Stomach smooth muscle (tissue), 2 donors: ENCODE measurements at regions not wholly inside any gene's neighbourhood (a gene's known extent, or its start where the extent isn't known, plus 50 kb on each side); places are given as distances from the start of the nearest gene placed in this dataset.

ENCODE experiments used
- H3K27ac ChIP-seq: one replicate; pipeline ENCODE4 v1.7.0; 2013; ENCODE audit warnings: mild to moderate bottlenecking, low read length, inconsistent platforms
- H3K27me3 ChIP-seq, 2 donors: one replicate each; pipeline ENCODE4 v1.7.0; 2013; ENCODE audit warnings: low read length in 2 of 2; ENCODE audit not compliant: insufficient read depth in 2 of 2, control insufficient read depth in 1 of 2
- H3K36me3 ChIP-seq, 2 donors: one replicate each; pipeline ENCODE4 v1.7.0; 2013; ENCODE audit warnings: low read length in 2 of 2; ENCODE audit not compliant: control insufficient read depth in 2 of 2, insufficient read depth in 2 of 2
- H3K4me1 ChIP-seq: one replicate; pipeline ENCODE4 v1.7.0; 2013; ENCODE audit warnings: low read length; ENCODE audit not compliant: control insufficient read depth, insufficient read depth
- H3K4me3 ChIP-seq, 2 donors: one replicate each; pipeline ENCODE4 v1.7.0; 2013; ENCODE audit warnings: low read length in 2 of 2
- H3K9ac ChIP-seq, 2 donors: one replicate each; pipeline ENCODE4 v1.7.0; 2013; ENCODE audit warnings: low read length in 2 of 2, mild to moderate bottlenecking in 1 of 2
- H3K9me3 ChIP-seq, 2 donors: one replicate each; pipeline ENCODE4 v1.7.0; 2013; ENCODE audit warnings: low read length in 2 of 2; ENCODE audit not compliant: control insufficient read depth in 2 of 2
- donor health status: healthy.
- donor health status: Pancreatic carcinoma.

- no peak overlapping the region for H3K4me3 ChIP-seq
Measured at GRCh38 chr20:40890635-40891034, 138.0 kb upstream of the TOP1 start.

GRCh38 chr20:40891351-40891750 lies 137.3 kb upstream of the TOP1 start:
- Histone ChIP-seq H3K9me3 (no peaks in the 10 kb centered on the region), H3K4me3 (no peak overlapping the region), H3K27ac (no peak overlapping the region), H3K36me3 (no peaks in the 10 kb centered on the region), H3K27me3 (no peaks in the 10 kb centered on the region), H3K4me1 (no peaks in the 10 kb centered on the region), H3K9ac (no peak overlapping the region)

More at GRCh38 chr20:40890635-40891034, 138.0 kb upstream of the TOP1 start:
- Histone ChIP-seq H3K9ac (no peak overlapping the region), H3K27me3 (no peaks in the 10 kb centered on the region), H3K9me3 (no peaks in the 10 kb centered on the region), H3K4me1 (no peaks in the 10 kb centered on the region), H3K27ac (no peak overlapping the region), H3K36me3 (no peaks in the 10 kb centered on the region)

- H3K9me3 ChIP-seq, result no peaks in the 10 kb centered on the region
- no peaks in the 10 kb centered on the region for H3K4me1 ChIP-seq
- H3K4me3 ChIP-seq, result no peak overlapping the region
- H3K36me3 ChIP-seq, result no peaks in the 10 kb centered on the region
- H3K27ac ChIP-seq, result no peak overlapping the region
- no peak overlapping the region for H3K9ac ChIP-seq
- H3K27me3 ChIP-seq, result no peaks in the 10 kb centered on the region
Measured at GRCh38 chr20:40892642-40893041, 136.0 kb upstream of the TOP1 start.

GRCh38 chr20:40893610-40894236 lies 134.9 kb upstream of the TOP1 start:
- H3K36me3 ChIP-seq, result no peaks in the 10 kb centered on the region
- H3K9me3 ChIP-seq, result no peaks in the 10 kb centered on the region
- no peaks in the 10 kb centered on the region for H3K27me3 ChIP-seq
- H3K4me3 ChIP-seq, result no peak overlapping the region
- H3K9ac ChIP-seq, result no peak overlapping the region
- no peak overlapping the region for H3K27ac ChIP-seq
- H3K4me1 ChIP-seq, result no peaks in the 10 kb centered on the region

- H3K27ac ChIP-seq, result no peak overlapping the region
- no peaks in the 10 kb centered on the region for H3K36me3 ChIP-seq
- no peaks in the 10 kb centered on the region for H3K9me3 ChIP-seq
- no peak overlapping the region for H3K4me3 ChIP-seq
- no peaks in the 10 kb centered on the region for H3K4me1 ChIP-seq
- no peaks in the 10 kb centered on the region for H3K27me3 ChIP-seq
- H3K9ac ChIP-seq, result no peak overlapping the region
Measured at GRCh38 chr20:40894237-40894630, 134.4 kb upstream of the TOP1 start.

- H3K27ac ChIP-seq, result no peak overlapping the region
- H3K36me3 ChIP-seq, result no peaks in the 10 kb centered on the region
- no peaks in the 10 kb centered on the region for H3K9me3 ChIP-seq
- H3K4me1 ChIP-seq, result no peaks in the 10 kb centered on the region
- H3K27me3 ChIP-seq, result no peaks in the 10 kb centered on the region
- no peak overlapping the region for H3K9ac ChIP-seq
- H3K4me3 ChIP-seq, result no peak overlapping the region
Measured at GRCh38 chr20:40895182-40895581, 133.4 kb upstream of the TOP1 start.

- no peaks in the 10 kb centered on the region for H3K4me1 ChIP-seq
- no peaks in the 10 kb centered on the region for H3K36me3 ChIP-seq
- no peak overlapping the region for H3K4me3 ChIP-seq
- H3K9ac ChIP-seq, result no peak overlapping the region
- no peaks in the 10 kb centered on the region for H3K27me3 ChIP-seq
- H3K27ac ChIP-seq, result no peak overlapping the region
- no peaks in the 10 kb centered on the region for H3K9me3 ChIP-seq
Measured at GRCh38 chr20:40896814-40897700, 131.6 kb upstream of the TOP1 start.

GRCh38 chr20:40899344-40899743 lies 129.3 kb upstream of the TOP1 start:
- H3K27me3 ChIP-seq, result no peaks in the 10 kb centered on the region
- no peaks in the 10 kb centered on the region for H3K36me3 ChIP-seq
- H3K9me3 ChIP-seq, result no peaks in the 10 kb centered on the region
- H3K4me1 ChIP-seq, result no peaks in the 10 kb centered on the region
- no peak overlapping the region for H3K4me3 ChIP-seq
- H3K27ac ChIP-seq, result no peak overlapping the region
- no peak overlapping the region for H3K9ac ChIP-seq

GRCh38 chr20:40900666-40901215 lies 127.9 kb upstream of the TOP1 start:
- Histone ChIP-seq H3K36me3 (no peaks in the 10 kb centered on the region), H3K9ac (no peak overlapping the region), H3K4me1 (no peaks in the 10 kb centered on the region), H3K27me3 (no peaks in the 10 kb centered on the region), H3K4me3 (no peak overlapping the region), H3K27ac (no peak overlapping the region), H3K9me3 (peaks cover 0 to 4% of the 10 kb centered on the region in 2 donors)

GRCh38 chr20:40902661-40903060 lies 126.0 kb upstream of the TOP1 start:
- no peak overlapping the region for H3K9ac ChIP-seq
- H3K27me3 ChIP-seq, result no peaks in the 10 kb centered on the region
- peaks cover 0 to 5% of the 10 kb centered on the region in 2 donors for H3K9me3 ChIP-seq
- H3K27ac ChIP-seq, result no peak overlapping the region
- no peak overlapping the region for H3K4me3 ChIP-seq
- no peaks in the 10 kb centered on the region for H3K36me3 ChIP-seq
- H3K4me1 ChIP-seq, result no peaks in the 10 kb centered on the region

GRCh38 chr20:40908309-40908708 lies 120.3 kb upstream of the TOP1 start:
- Histone ChIP-seq H3K9me3 (peaks cover 0 to 7% of the 10 kb centered on the region in 2 donors), H3K4me3 (no peak overlapping the region), H3K4me1 (no peaks in the 10 kb centered on the region), H3K27me3 (no peaks in the 10 kb centered on the region), H3K27ac (no peak overlapping the region), H3K9ac (no peak overlapping the region), H3K36me3 (no peaks in the 10 kb centered on the region)
